Tibial artery (tissue), 4 donors: ENCODE measurements at regions not wholly inside any gene's neighbourhood (a gene's known extent, or its start where the extent isn't known, plus 50 kb on each side); places are given as distances from the start of the nearest gene placed in this dataset.

Experiments
- DNase-seq, 2 donors: peaks; one replicate each; pipeline ENCODE4 v3.0.0-alpha.2; 2019
- H3K27ac ChIP-seq, 2 donors: fragments of 200-600 bp; sonication (generic) in 1 of 2; 1 replicate in 1 of 2; 2 replicates in 1 of 2; pipeline ENCODE4 v1.5.1; 2018 to 2019; ENCODE audit warnings: mild to moderate bottlenecking in 1 of 2
- H3K27me3 ChIP-seq, 2 donors: fragments of 200-600 bp; sonication (generic) in 1 of 2; one replicate each; pipeline versions ENCODE4 v1.5.1 to v1.6.0; 2016 to 2019
- H3K36me3 ChIP-seq, 3 donors: fragments of 200-600 bp; sonication (generic) in 2 of 3; one replicate each; pipeline ENCODE4 v1.5.1; 2016 to 2019; ENCODE audit warnings: mild to moderate bottlenecking in 2 of 3
- H3K4me1 ChIP-seq, 4 donors: fragments of 200-600 bp; sonication (generic) in 2 of 4; 1 replicate in 3 of 4; 2 replicates in 1 of 4; pipeline ENCODE4 v1.5.1; 2016 to 2019
- H3K4me3 ChIP-seq, 2 donors: fragments of 200-600 bp; sonication (generic) in 1 of 2; 1 replicate in 1 of 2; 2 replicates in 1 of 2; pipeline ENCODE4 v1.5.1; 2018 to 2019; ENCODE audit warnings: mild to moderate bottlenecking in 2 of 2
- H3K9me3 ChIP-seq, 3 donors: fragments of 200-600 bp; sonication (generic) in 1 of 3; one replicate each; pipeline ENCODE4 v1.5.1; 2016 to 2019
- CTCF ChIP-seq, 2 experiments: fragments of 200-600 bp in 1 of 2; fragments of 450-650 bp in 1 of 2; IDR thresholded peaks; one replicate each; pipeline ENCODE4 v1.5.1; 2017 to 2019; ENCODE audit warnings: antibody characterized with exemption in 2 of 2, mild to moderate bottlenecking in 1 of 2, moderate library complexity in 1 of 2
- intact Hi-C: fragments of 100-400 bp; cut with DNase I; formaldehyde crosslinking; loops from one replicate; pipeline ENCODE4 v1.15.0; 2023; ENCODE audit warnings: low total_unique reads

- H3K27me3 ChIP-seq: no peaks in the 10 kb centered on the region
- H3K9me3 ChIP-seq: no peaks in the 10 kb centered on the region
- TF ChIP-seq CTCF (IDR thresholded peaks at IDR 0.05): no peak
- no peaks in the 10 kb centered on the region for H3K4me1 ChIP-seq
- no peaks in the 10 kb centered on the region for H3K36me3 ChIP-seq
- H3K4me3 ChIP-seq: no peak overlapping the region
- no peak for DNase-seq
- H3K27ac ChIP-seq: no peak overlapping the region
- intact Hi-C loops: no loop called here
Observed at GRCh38 chr12:75771023-75771422, 259.6 kb upstream of the KRR1 start.

- Histone ChIP-seq H3K9me3 (no peaks in the 10 kb centered on the region), H3K27me3 (no peaks in the 10 kb centered on the region), H3K36me3 (no peaks in the 10 kb centered on the region), H3K27ac (no peak overlapping the region), H3K4me1 (no peaks in the 10 kb centered on the region), H3K4me3 (no peak overlapping the region)
- no peak for DNase-seq
- intact Hi-C loops: no loop called here
- no peak for TF ChIP-seq CTCF (IDR thresholded peaks at IDR 0.05)
Observed at GRCh38 chr12:75767957-75768356, 256.5 kb upstream of the KRR1 start.

GRCh38 chr12:75766263-75767160 is 255.1 kb upstream of the KRR1 start:
- Histone ChIP-seq H3K36me3 (no peaks in the 10 kb centered on the region), H3K4me1 (no peaks in the 10 kb centered on the region), H3K9me3 (no peaks in the 10 kb centered on the region), H3K27me3 (no peaks in the 10 kb centered on the region), H3K4me3 (no peak overlapping the region), H3K27ac (no peak overlapping the region)
- no peak for DNase-seq
- intact Hi-C loops: no loop called here
- TF ChIP-seq CTCF (IDR thresholded peaks at IDR 0.05): no peak

- DNase-seq: no peak
- H3K4me1 ChIP-seq: no peaks in the 10 kb centered on the region
- no peaks in the 10 kb centered on the region for H3K36me3 ChIP-seq
- TF ChIP-seq CTCF (IDR thresholded peaks at IDR 0.05): no peak
- no peak overlapping the region for H3K4me3 ChIP-seq
- intact Hi-C loops: no loop called here
- H3K27ac ChIP-seq: no peak overlapping the region
- H3K9me3 ChIP-seq: no peaks in the 10 kb centered on the region
- no peaks in the 10 kb centered on the region for H3K27me3 ChIP-seq
Observed at GRCh38 chr12:75765170-75766059, 254.0 kb upstream of the KRR1 start.

- DNase-seq: no peak
- intact Hi-C loops: no loop called here
- Histone ChIP-seq H3K36me3 (no peaks in the 10 kb centered on the region), H3K4me1 (peaks cover 0 to 7% (median 0%) of the 10 kb centered on the region in 4 donors), H3K4me3 (no peak overlapping the region), H3K9me3 (no peaks in the 10 kb centered on the region), H3K27ac (no peak overlapping the region), H3K27me3 (no peaks in the 10 kb centered on the region)
- TF ChIP-seq CTCF (IDR thresholded peaks at IDR 0.05): no peak
Observed at GRCh38 chr12:75764091-75764841, 252.9 kb upstream of the KRR1 start.
